Coronary artery (tissue), 2 donors: ENCODE measurements at regions not wholly inside any gene's neighbourhood (a gene's known extent, or its start where the extent isn't known, plus 50 kb on each side); places are given as distances from the start of the nearest gene placed in this dataset.

Experiments
- DNase-seq: peaks from one replicate; pipeline ENCODE4 v3.0.0-alpha.2; 2017; ENCODE audit warnings: low spot score
- H3K27ac ChIP-seq, 2 donors: fragments of 200-600 bp; sonication (generic); one replicate each; pipeline ENCODE4 v1.5.1; 2016 to 2019
- H3K4me3 ChIP-seq: fragments of 200-600 bp; sonication (generic); 2 replicates; pipeline ENCODE4 v1.5.1; 2016; ENCODE audit warnings: mild to moderate bottlenecking, moderate library complexity
- CTCF ChIP-seq: fragments of 200-600 bp; sonication (generic); IDR thresholded peaks from one replicate; pipeline ENCODE4 v1.5.1; 2019; ENCODE audit warnings: antibody characterized with exemption

DNA sequence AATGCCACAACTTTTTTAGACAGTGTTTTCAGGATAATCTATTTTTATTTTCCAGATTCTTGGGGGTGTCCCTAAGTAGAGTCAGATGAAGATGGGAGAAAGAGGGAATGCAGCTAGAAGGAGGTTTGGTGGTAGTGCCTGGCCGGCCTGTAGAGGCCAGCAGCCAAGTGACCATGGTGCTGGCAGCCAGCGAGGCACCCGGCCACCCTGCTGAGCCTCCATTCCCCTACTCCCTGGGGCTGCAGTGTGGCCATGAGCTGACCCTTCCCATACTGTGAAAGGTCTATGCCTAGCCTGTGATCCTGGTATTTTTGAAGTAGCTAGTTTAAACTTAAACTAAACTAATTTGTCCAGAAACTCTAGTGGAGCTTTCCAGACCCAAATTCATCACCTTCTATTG lies 268.6 kb downstream of the CYRIA start:
- no peak for DNase-seq
- H3K27ac ChIP-seq, result no peak overlapping the region
- TF ChIP-seq CTCF, result no peak
- no peak overlapping the region for H3K4me3 ChIP-seq

DNA sequence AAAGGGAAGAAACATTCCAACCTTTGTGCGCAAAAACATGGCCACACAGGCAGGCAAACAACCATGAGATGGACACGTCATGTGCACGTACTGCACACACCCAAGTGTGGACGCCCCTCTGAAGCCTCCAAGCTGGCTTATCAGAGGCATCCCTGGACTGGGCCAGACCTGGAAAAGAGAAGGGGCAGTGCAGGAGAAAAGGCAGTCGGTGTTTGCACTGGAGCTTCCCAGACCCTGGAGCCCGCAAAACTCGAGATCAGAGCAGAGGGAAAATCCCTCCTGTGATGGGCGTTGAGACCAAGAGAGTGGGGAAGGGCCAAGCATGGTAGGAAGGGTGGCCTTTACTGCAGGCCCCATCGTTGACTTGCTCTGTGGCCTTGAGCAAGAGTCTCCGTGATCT lies 269.5 kb downstream of the CYRIA start:
- no peak for DNase-seq
- no peak overlapping the region for H3K27ac ChIP-seq
- H3K4me3 ChIP-seq, result no peak overlapping the region
- TF ChIP-seq CTCF, result no peak

DNA sequence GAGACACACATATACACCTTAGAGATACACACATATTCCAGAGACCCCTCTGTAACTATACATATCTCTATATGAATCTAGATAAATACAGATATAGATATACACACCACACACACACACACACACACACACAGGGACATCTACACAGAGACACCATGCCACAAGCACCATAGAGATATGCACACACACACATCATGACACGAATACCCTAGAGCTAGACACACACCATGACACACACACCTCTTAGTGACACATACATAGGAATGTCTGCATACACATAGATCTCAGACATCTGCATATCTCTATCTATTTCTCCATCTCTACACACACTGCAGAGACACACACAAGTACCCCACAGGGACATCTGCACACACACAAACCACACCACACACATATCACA lies 270.0 kb downstream of the CYRIA start:
- TF ChIP-seq CTCF, result no peak
- DNase-seq, result no peak

GRCh38 chr2:16394986-16395550 lies 270.6 kb downstream of the CYRIA start:
- no peak for TF ChIP-seq CTCF
- Histone ChIP-seq H3K27ac (no peak overlapping the region), H3K4me3 (no peak overlapping the region)
- no peak for DNase-seq

More for the DNA sequence above, 270.0 kb downstream of the CYRIA start:
- Histone ChIP-seq H3K27ac (no peak overlapping the region), H3K4me3 (no peak overlapping the region)

DNA sequence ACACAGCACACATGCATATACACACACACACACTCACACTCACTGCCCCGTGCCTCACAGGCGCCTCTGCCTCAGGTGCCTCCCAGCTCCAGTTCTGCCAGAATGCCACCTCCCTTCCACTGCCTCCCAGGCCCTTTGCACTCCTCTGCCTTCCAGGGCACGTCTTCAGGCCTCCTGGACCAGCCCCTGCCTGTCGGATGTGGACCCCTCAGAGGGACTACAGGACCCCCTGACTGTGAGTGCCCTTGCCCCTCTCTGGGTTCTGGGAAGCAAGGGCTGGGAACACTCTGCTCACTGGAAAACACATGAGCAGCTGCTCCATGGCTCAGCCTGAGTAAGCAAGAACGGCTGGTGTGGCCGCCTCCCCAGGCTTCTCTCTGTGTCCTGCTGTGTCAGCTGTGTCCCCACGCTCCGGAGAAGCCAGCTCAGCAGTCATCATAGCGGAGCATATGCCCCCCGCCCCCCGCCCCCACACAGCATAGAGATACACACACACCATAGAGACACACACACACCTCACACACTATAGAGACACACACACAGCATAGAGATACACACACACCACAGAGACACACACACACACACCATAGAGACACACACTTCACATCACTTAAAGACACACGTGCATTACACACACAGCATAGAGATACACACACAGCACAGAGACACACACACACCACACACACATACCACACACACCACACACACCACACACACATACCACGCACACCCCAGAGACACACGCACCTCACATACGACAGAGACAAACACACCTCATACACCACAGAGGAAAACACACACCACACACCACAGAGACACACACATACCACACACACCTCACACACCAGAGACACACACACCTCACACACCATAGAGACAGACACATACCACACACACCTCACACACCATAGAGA lies 271.3 kb downstream of the CYRIA start:
- Histone ChIP-seq H3K27ac (no peak overlapping the region), H3K4me3 (no peak overlapping the region)
- no peak for DNase-seq
- no peak for TF ChIP-seq CTCF

DNA sequence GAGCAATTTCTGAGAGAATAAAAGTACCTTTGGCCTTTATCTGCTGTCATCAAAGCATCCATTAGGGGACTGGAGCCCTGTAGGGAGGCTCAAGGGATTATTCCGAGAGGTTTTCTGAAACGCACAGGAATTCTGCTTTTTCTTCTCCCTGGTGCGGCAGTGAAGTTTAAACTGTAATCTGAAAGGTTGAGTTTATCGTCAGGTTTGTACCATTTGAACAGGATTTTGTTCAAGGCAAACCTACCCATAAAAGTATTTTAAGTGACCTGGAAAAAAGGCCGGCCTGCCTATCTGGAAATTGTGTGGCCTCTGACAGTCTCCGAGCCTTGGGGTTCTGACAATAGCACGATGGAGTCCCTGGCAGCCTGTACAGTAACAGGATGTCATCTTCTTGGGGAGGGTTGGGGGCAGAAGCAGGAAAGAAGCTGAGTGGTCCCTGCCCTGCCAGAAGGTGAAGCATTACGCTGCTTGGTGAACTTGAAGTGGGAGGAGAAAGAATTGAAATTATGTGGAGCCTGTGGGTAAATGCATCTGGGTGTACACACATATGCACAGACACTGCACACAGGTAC lies 272.0 kb downstream of the CYRIA start:
- TF ChIP-seq CTCF, result no peak
- H3K4me3 ChIP-seq, result no peak overlapping the region
- no peak overlapping the region for H3K27ac ChIP-seq
- no peak for DNase-seq
